Neural progenitor cell (in vitro differentiated cells): ENCODE measurements at regions not wholly inside any gene's neighbourhood (a gene's known extent, or its start where the extent isn't known, plus 50 kb on each side); places are given as distances from the start of the nearest gene placed in this dataset.
A peak's percentile ranks its signal among the peaks of the same experiment; 100 is the strongest.

ENCODE experiments used
- DNase-seq: peaks from one replicate; pipeline ENCODE4 v3.0.0-alpha.2; 2016; ENCODE audit warnings: low spot score
- H2AFZ ChIP-seq: fragments of 200-600 bp; sonication (generic); replicated peaks from 2 replicates; pipeline ENCODE4 v1.6.1; 2016; ENCODE audit warnings: antibody characterized with exemption
- H3F3A ChIP-seq: fragments of 200-600 bp; sonication (generic); 2 replicates; pipeline ENCODE4 v1.6.1; 2016; ENCODE audit warnings: antibody characterized with exemption, low read depth
- H3K27ac ChIP-seq: fragments of 200-600 bp; sonication (generic); 2 replicates; pipeline ENCODE4 v1.5.1; 2016; ENCODE audit warnings: mild to moderate bottlenecking
- H3K27me3 ChIP-seq: fragments of 200-600 bp; sonication (generic); 2 replicates; pipeline ENCODE4 v1.6.1; 2016; ENCODE audit warnings: mild to moderate bottlenecking, moderate library complexity
- H3K36me3 ChIP-seq: fragments of 200-600 bp; sonication (generic); 2 replicates; pipeline ENCODE4 v1.5.1; 2016
- H3K4me1 ChIP-seq: fragments of 200-600 bp; sonication (generic); 2 replicates; pipeline ENCODE4 v1.6.1; 2016; ENCODE audit warnings: mixed run types
- H3K4me2 ChIP-seq: fragments of 200-600 bp; sonication (generic); 2 replicates; pipeline ENCODE4 v1.6.1; 2016
- H3K4me3 ChIP-seq: fragments of 200-600 bp; sonication (generic); 2 replicates; pipeline ENCODE4 v1.5.1; 2016
- H3K79me2 ChIP-seq: fragments of 200-600 bp; sonication (generic); 2 replicates; pipeline ENCODE4 v1.6.1; 2016; ENCODE audit warnings: low read depth
- H3K9ac ChIP-seq: fragments of 200-600 bp; sonication (generic); 2 replicates; pipeline ENCODE4 v1.6.1; 2016
- H3K9me3 ChIP-seq: fragments of 200-600 bp; sonication (generic); 2 replicates; pipeline ENCODE4 v1.5.1; 2016; ENCODE audit warnings: low read depth
- H4K20me1 ChIP-seq: fragments of 200-600 bp; sonication (generic); 2 replicates; pipeline ENCODE4 v1.6.1; 2016; ENCODE audit warnings: low read depth
- H3K27ac Mint-ChIP-seq: 3 replicates; pipeline ENCODE4 v1.8.0; 2021; ENCODE audit warnings: mixed read lengths
- H3K27me3 Mint-ChIP-seq: 2 replicates; pipeline ENCODE4 v1.8.0; 2022; ENCODE audit warnings: low read depth, mild to moderate bottlenecking, inconsistent platforms, moderate library complexity, mixed read lengths; ENCODE audit not compliant: insufficient read depth
- H3K36me3 Mint-ChIP-seq: 3 replicates; pipeline ENCODE4 v1.8.0; 2021; ENCODE audit warnings: mixed read lengths
- H3K4me1 Mint-ChIP-seq: 3 replicates; pipeline ENCODE4 v1.8.0; 2021; ENCODE audit warnings: mixed read lengths
- H3K4me3 Mint-ChIP-seq: 3 replicates; pipeline ENCODE4 v1.8.0; 2021; ENCODE audit warnings: mild to moderate bottlenecking, moderate library complexity, mixed read lengths
- H3K9me3 Mint-ChIP-seq: 3 replicates; pipeline ENCODE4 v1.8.0; 2020; ENCODE audit warnings: mixed read lengths
- EZH2 ChIP-seq: fragments of 200-600 bp; sonication (generic); IDR thresholded peaks from 2 replicates; pipeline ENCODE4 v1.6.1; 2017; ENCODE audit warnings: antibody characterized with exemption, mild to moderate bottlenecking, moderate library complexity
- EZH2phosphoT487 ChIP-seq: fragments of 200-600 bp; sonication (generic); IDR thresholded peaks from 2 replicates; pipeline ENCODE4 v1.6.1; 2017; ENCODE audit warnings: antibody characterized with exemption
- TF ChIP-seq, protein P1 (sequence below): fragments of 200-600 bp; sonication (generic); IDR thresholded peaks from 2 replicates; pipeline ENCODE4 v1.5.1; 2017; ENCODE audit warnings: antibody characterized with exemption, mild to moderate bottlenecking

DNA sequence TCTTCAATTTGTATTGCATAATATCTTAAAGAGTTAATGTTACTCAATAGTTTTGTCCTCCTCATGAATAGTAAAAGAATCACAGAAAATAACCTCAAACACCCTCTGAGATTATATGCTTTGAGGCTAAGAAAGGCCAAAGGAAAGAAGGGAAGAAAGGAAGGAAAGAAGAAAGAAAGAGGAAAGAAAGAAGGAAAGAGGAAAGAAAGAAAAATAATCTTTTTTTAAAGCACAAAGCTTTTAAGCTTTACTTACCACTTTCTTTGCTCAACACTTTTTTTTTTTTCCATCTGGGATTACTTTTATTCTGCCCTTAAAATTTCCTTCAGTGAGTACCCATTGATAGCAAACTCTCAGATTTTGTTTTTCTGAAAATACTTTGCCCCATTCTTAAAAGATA, 369.1 kb downstream of the FGF9 start:
- no peak overlapping the region for H3K9ac ChIP-seq
- H3K79me2 ChIP-seq = no peaks in the 10 kb centered on the region
- DNase-seq = no peak
- Mint-ChIP-seq H3K4me1 (no peaks in the 10 kb centered on the region), H3K36me3 (no peaks in the 10 kb centered on the region), H3K27me3 (peaks cover 2% of the 10 kb centered on the region), H3K27ac (no peak overlapping the region), H3K4me3 (no peak overlapping the region), H3K9me3 (peaks cover 8% of the 10 kb centered on the region)
- H3F3A ChIP-seq = no peaks in the 10 kb centered on the region
- H3K27ac ChIP-seq = no peak overlapping the region
- peaks cover 5% of the 10 kb centered on the region for H3K9me3 ChIP-seq
- H3K36me3 ChIP-seq = peaks cover 6% of the 10 kb centered on the region
- no peak for TF ChIP-seq EZH2
- TF ChIP-seq EZH2phosphoT487 = no peak
- TF ChIP-seq, protein P1, sequence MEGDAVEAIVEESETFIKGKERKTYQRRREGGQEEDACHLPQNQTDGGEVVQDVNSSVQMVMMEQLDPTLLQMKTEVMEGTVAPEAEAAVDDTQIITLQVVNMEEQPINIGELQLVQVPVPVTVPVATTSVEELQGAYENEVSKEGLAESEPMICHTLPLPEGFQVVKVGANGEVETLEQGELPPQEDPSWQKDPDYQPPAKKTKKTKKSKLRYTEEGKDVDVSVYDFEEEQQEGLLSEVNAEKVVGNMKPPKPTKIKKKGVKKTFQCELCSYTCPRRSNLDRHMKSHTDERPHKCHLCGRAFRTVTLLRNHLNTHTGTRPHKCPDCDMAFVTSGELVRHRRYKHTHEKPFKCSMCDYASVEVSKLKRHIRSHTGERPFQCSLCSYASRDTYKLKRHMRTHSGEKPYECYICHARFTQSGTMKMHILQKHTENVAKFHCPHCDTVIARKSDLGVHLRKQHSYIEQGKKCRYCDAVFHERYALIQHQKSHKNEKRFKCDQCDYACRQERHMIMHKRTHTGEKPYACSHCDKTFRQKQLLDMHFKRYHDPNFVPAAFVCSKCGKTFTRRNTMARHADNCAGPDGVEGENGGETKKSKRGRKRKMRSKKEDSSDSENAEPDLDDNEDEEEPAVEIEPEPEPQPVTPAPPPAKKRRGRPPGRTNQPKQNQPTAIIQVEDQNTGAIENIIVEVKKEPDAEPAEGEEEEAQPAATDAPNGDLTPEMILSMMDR = no peak
- H2AFZ ChIP-seq = no peak overlapping the region
- no peaks in the 10 kb centered on the region for H4K20me1 ChIP-seq
- no peak overlapping the region for H3K4me2 ChIP-seq
- H3K4me1 ChIP-seq = no peaks in the 10 kb centered on the region
- H3K4me3 ChIP-seq = no peak overlapping the region
- H3K27me3 ChIP-seq = no peaks in the 10 kb centered on the region

DNA sequence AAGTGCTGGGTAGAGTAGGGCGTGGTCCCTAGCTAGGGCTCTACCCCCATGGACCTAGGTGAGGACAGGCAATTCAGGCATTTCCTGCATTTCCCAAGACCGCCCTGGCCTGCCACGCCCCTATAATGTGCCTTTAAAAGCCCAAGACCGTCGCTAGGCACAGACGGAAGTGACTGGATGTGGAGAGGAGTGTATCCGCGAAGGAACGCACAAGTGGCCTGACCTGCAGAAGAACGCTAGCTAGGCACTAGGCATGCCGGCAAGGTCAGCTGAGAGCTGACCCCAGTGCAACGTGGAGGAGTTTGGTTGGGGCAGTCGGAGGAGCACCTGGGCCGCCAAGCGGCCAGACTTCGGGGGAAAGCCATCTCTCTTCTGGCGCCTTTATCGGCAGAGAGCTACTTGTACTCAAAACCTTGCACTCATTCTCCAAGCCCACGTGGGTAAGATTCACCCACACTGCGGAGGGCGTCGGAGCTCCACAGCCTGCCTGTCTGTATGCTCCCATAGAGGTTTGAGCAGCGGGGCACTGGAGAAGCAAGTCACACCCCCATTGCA, 370.0 kb downstream of the FGF9 start:
- Histone ChIP-seq H3K9me3 (peaks cover 5% of the 10 kb centered on the region), H4K20me1 (no peaks in the 10 kb centered on the region), H3K27me3 (no peaks in the 10 kb centered on the region), H3K79me2 (no peaks in the 10 kb centered on the region), H3K9ac (no peak overlapping the region), H3K4me2 (peak overlapping the region; percentile 60), H3K36me3 (peaks cover 6% of the 10 kb centered on the region), H2AFZ (peak overlapping the region; percentile 92), H3K4me1 (no peaks in the 10 kb centered on the region), H3F3A (no peaks in the 10 kb centered on the region), H3K27ac (no peak overlapping the region), H3K4me3 (peak overlapping the region; percentile 28)
- TF ChIP-seq, protein P1 = no peak
- TF ChIP-seq EZH2 (no peak), EZH2phosphoT487 (no peak)
- H3K4me1 Mint-ChIP-seq = no peaks in the 10 kb centered on the region
- no peak overlapping the region for H3K27ac Mint-ChIP-seq
- no peak overlapping the region for H3K4me3 Mint-ChIP-seq
- DNase-seq = peak; percentile 25
- peaks cover 8% of the 10 kb centered on the region for H3K9me3 Mint-ChIP-seq
- H3K27me3 Mint-ChIP-seq = peaks cover 2% of the 10 kb centered on the region
- H3K36me3 Mint-ChIP-seq = no peaks in the 10 kb centered on the region

DNA sequence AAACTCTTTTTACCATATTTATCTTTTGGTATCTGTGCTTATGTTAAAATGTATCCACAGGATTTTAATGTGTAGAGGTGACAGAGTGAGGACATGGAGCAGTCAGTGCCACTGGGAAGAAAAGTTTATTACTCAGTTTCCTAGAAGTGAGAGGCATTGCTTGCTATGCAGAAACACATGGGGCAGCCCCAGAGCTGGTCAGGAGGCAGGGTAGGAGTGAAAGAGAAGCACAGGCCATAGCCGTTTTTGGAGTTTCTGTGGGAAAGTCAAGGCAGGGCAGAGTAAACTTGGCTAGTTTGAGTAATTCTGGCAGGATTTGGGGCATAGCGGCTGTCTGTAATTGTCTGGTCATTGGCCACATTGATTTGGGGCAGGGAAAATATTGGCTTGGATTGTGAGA, 370.9 kb downstream of the FGF9 start:
- Histone ChIP-seq H3K36me3 (peaks cover 6% of the 10 kb centered on the region), H3K9me3 (peaks cover 5% of the 10 kb centered on the region), H3K9ac (no peak overlapping the region), H3K79me2 (no peaks in the 10 kb centered on the region), H3K27ac (no peak overlapping the region), H3K4me3 (no peak overlapping the region), H3K4me2 (peak overlapping the region; percentile 60), H4K20me1 (no peaks in the 10 kb centered on the region), H3F3A (no peaks in the 10 kb centered on the region), H2AFZ (no peak overlapping the region), H3K27me3 (no peaks in the 10 kb centered on the region), H3K4me1 (no peaks in the 10 kb centered on the region)
- no peak for TF ChIP-seq EZH2phosphoT487
- TF ChIP-seq, protein P1 = no peak
- no peak for TF ChIP-seq EZH2
- peaks cover 2% of the 10 kb centered on the region for H3K27me3 Mint-ChIP-seq
- H3K9me3 Mint-ChIP-seq = peaks cover 8% of the 10 kb centered on the region
- H3K27ac Mint-ChIP-seq = no peak overlapping the region
- no peak overlapping the region for H3K4me3 Mint-ChIP-seq
- no peaks in the 10 kb centered on the region for H3K4me1 Mint-ChIP-seq
- DNase-seq = no peak
- no peaks in the 10 kb centered on the region for H3K36me3 Mint-ChIP-seq
